HCT116 (cell line): ENCODE measurements at regions not wholly inside any gene's neighbourhood (a gene's known extent, or its start where the extent isn't known, plus 50 kb on each side); places are given as distances from the start of the nearest gene placed in this dataset.

ENCODE experiments used
- ATAC-seq: fragments of 200-7000 bp; cut with Tn5 transposase; 2 replicates; pipeline ENCODE4 v1.9.1; 2020; ENCODE audit warnings: mild to moderate bottlenecking, moderate library complexity
- BruUV-seq: library from RNA; stranded (reverse); fragments of 400-500 nt; replicated peaks from 2 replicates; lab custom pipeline; 2021; lab: Mats Ljungman, UMichigan
- CTCF ChIA-PET: fragments of 300-600 bp; sonication (Branson Sonifier 250); formaldehyde crosslinking; loops from one replicate; lab custom pipeline; 2021; ENCODE audit warnings: antibody characterized with exemption; lab: Charles Lee
- POLR2A ChIA-PET: fragments of 300-600, 350-600 bp; sonication (Branson Sonifier 250); formaldehyde crosslinking; loops from one replicate; lab custom pipeline; 2021; ENCODE audit warnings: antibody characterized with exemption; lab: Charles Lee
- RAD21 ChIA-PET, 2 experiments: fragments of 300-600 bp; sonication (Branson Sonifier 250); formaldehyde crosslinking; loops; one replicate each; lab custom pipeline; 2023; ENCODE audit warnings: low total read pairs in 2 of 2; ENCODE audit not compliant: uncharacterized antibody in 2 of 2, unreplicated experiment in 2 of 2, low non-redundant PET in 1 of 2; lab: Charles Lee
- DNase-seq: peaks from one replicate; pipeline ENCODE4 v3.0.0-alpha.2; 2010; ENCODE audit warnings: low read depth, low spot score
- H2AFZ ChIP-seq: fragments of 200-600 bp; shearing (Covaris generic), sonication (generic); 2 replicates; pipeline ENCODE4 v1.6.1; 2017; ENCODE audit warnings: low read depth, mixed run types, mixed read lengths, antibody characterized with exemption, low read length; ENCODE audit not compliant: poor library complexity, severe bottlenecking
- H3K27ac ChIP-seq: 2 replicates; pipeline ENCODE4 v1.5.1; 2012; ENCODE audit warnings: low read depth, low read length
- H3K27me3 ChIP-seq: fragments of 200-600 bp; sonication (generic); 2 replicates; pipeline ENCODE4 v1.6.1; 2016; ENCODE audit warnings: mixed run types, low read length, mixed read lengths; ENCODE audit not compliant: insufficient read depth
- H3K36me3 ChIP-seq, 2 experiments: fragments of 200-500 bp in 1 of 2; fragments of 200-600 bp in 1 of 2; sonication (Bioruptor generic) in 1 of 2; sonication (generic) in 1 of 2; 2 replicates each; pipeline versions ENCODE4 v1.5.1 to v1.6.1; 2014 to 2016; ENCODE audit warnings: low read length in 2 of 2, inconsistent platforms in 1 of 2, mixed read lengths in 1 of 2, mixed run types in 1 of 2; ENCODE audit not compliant: insufficient read depth in 2 of 2, control insufficient read depth in 1 of 2
- H3K4me1 ChIP-seq, 2 experiments: fragments of 200-600 bp in 1 of 2; sonication (generic) in 1 of 2; 2 replicates each; pipeline versions ENCODE4 v1.5.1 to v1.6.1; 2012 to 2017; ENCODE audit warnings: low read length in 2 of 2, inconsistent platforms in 1 of 2, mild to moderate bottlenecking in 1 of 2, mixed read lengths in 1 of 2, mixed run types in 1 of 2, moderate library complexity in 1 of 2; ENCODE audit not compliant: insufficient read depth in 2 of 2, control insufficient read depth in 1 of 2
- H3K4me2 ChIP-seq: fragments of 200-600 bp; sonication (generic); 2 replicates; pipeline ENCODE4 v1.6.1; 2017; ENCODE audit warnings: mixed run types, low read length, mixed read lengths
- H3K4me3 ChIP-seq, 2 experiments: fragments of 200-600 bp in 1 of 2; sonication (generic) in 1 of 2; replicated peaks in 1 of 2; 2 replicates each; pipeline ENCODE4 v1.5.1; 2011 to 2016; ENCODE audit warnings: low read length in 2 of 2, control low read depth in 1 of 2, low read depth in 1 of 2, mild to moderate bottlenecking in 1 of 2, mixed read lengths in 1 of 2, mixed run types in 1 of 2
- H3K79me2 ChIP-seq: fragments of 200-600 bp; sonication (generic); 2 replicates; pipeline ENCODE4 v1.6.1; 2017; ENCODE audit warnings: mild to moderate bottlenecking, mixed run types, low read length, moderate library complexity, mixed read lengths; ENCODE audit not compliant: insufficient read depth
- H3K9ac ChIP-seq: fragments of 200-600 bp; sonication (generic); 2 replicates; pipeline ENCODE4 v1.6.1; 2016; ENCODE audit warnings: low read length, mixed read lengths
- H3K9me2 ChIP-seq: fragments of 200-600 bp; sonication (generic), shearing (Covaris generic); 2 replicates; pipeline ENCODE4 v1.6.1; 2017; ENCODE audit warnings: mixed run types, mild to moderate bottlenecking, moderate library complexity; ENCODE audit not compliant: insufficient read depth
- H3K9me3 ChIP-seq, 2 experiments: fragments of 200-500 bp in 1 of 2; fragments of 200-600 bp in 1 of 2; sonication (Bioruptor generic) in 1 of 2; sonication (generic) in 1 of 2; 2 replicates each; pipeline ENCODE4 v1.6.1; 2014 to 2017; ENCODE audit warnings: low read length in 2 of 2, mixed read lengths in 2 of 2, inconsistent platforms in 1 of 2, low read depth in 1 of 2, mild to moderate bottlenecking in 1 of 2, mixed run types in 1 of 2, moderate library complexity in 1 of 2; ENCODE audit not compliant: control insufficient read depth in 1 of 2, insufficient read depth in 1 of 2
- H4K20me1 ChIP-seq: fragments of 200-600 bp; sonication (generic), shearing (Covaris generic); 2 replicates; pipeline ENCODE4 v1.6.1; 2017; ENCODE audit warnings: mixed run types, mild to moderate bottlenecking, moderate library complexity; ENCODE audit not compliant: insufficient read depth
- CEBPB ChIP-seq: IDR thresholded peaks from 2 replicates; pipeline ENCODE4 v1.6.1; 2012; ENCODE audit warnings: low read depth
- CTCF ChIP-seq, 3 experiments: fragments of 200-600 bp in 1 of 3; sonication (generic) in 1 of 3; IDR thresholded peaks in 2 of 3; conservative IDR thresholded peaks in 1 of 3; 2 replicates each; pipeline ENCODE4 v1.5.1; 2012 to 2017; ENCODE audit warnings: low read depth in 2 of 3, low read length in 2 of 3, antibody characterized with exemption in 1 of 3, borderline replicate concordance in 1 of 3, control low read depth in 1 of 3, mild to moderate bottlenecking in 1 of 3, mixed read lengths in 1 of 3, mixed run types in 1 of 3, moderate library complexity in 1 of 3; ENCODE audit not compliant: insufficient read depth in 1 of 3
- EZH2 ChIP-seq: fragments of 200-600 bp; sonication (generic); IDR thresholded peaks from 2 replicates; pipeline ENCODE4 v1.6.1; 2017; ENCODE audit warnings: antibody characterized with exemption, mixed run types
- MAX ChIP-seq: IDR thresholded peaks from 2 replicates; pipeline ENCODE4 v1.6.1; 2012
- POLR2AphosphoS5 ChIP-seq: IDR thresholded peaks from 2 replicates; pipeline ENCODE4 v1.6.1; 2011; ENCODE audit warnings: mild to moderate bottlenecking, low read depth, low read length, moderate library complexity
- REST ChIP-seq: IDR thresholded peaks from 2 replicates; pipeline ENCODE4 v1.6.1; 2012; ENCODE audit warnings: low read depth
- SIN3A ChIP-seq: IDR thresholded peaks from 2 replicates; pipeline ENCODE4 v1.6.1; 2012; ENCODE audit warnings: low read depth
- TCF7L2 ChIP-seq: IDR thresholded peaks from 2 replicates; pipeline ENCODE4 v1.7.0; 2011; ENCODE audit warnings: borderline replicate concordance, inconsistent platforms; ENCODE audit not compliant: insufficient read depth, insufficient read length; ENCODE audit errors: extremely low read depth
- YY1 ChIP-seq: IDR thresholded peaks from 2 replicates; pipeline ENCODE4 v1.6.1; 2011; ENCODE audit warnings: low read length, low read depth, moderate library complexity, mild to moderate bottlenecking; ENCODE audit not compliant: insufficient replicate concordance; ENCODE audit errors: extremely low read depth
- ZFX ChIP-seq: fragments of 450-650 bp; IDR thresholded peaks from 2 replicates; pipeline ENCODE4 v1.6.1; 2017
- ZNF274 ChIP-seq: fragments of 200-500 bp; sonication (Bioruptor generic); IDR thresholded peaks from 2 replicates; pipeline ENCODE4 v1.6.1; 2014; ENCODE audit warnings: mild to moderate bottlenecking, low read depth, low read length, inconsistent platforms
- intact Hi-C: fragments of 100-400 bp; cut with micrococcal nuclease; formaldehyde crosslinking; loops from 2 replicates; pipeline ENCODE4 v1.10.0; 2022

GRCh38 chr16:82535764-82536163 lies 91.0 kb upstream of the CDH13 start:
- CTCF ChIA-PET, result no interaction called here
- H3K9ac ChIP-seq, result no peak overlapping the region
- DNase-seq (no peak), ATAC-seq (no peak)
- H3K36me3 ChIP-seq, result no peaks in the 10 kb centered on the region; a peak in 1 of 4 replicates
- no peaks in the 10 kb centered on the region for H3K4me1 ChIP-seq
- H3K4me2 ChIP-seq, result no peak overlapping the region
- H4K20me1 ChIP-seq, result no peaks in the 10 kb centered on the region
- POLR2A ChIA-PET, result no interaction called here
- no peaks in the 10 kb centered on the region for H3K79me2 ChIP-seq
- H3K27me3 ChIP-seq, result no peaks in the 10 kb centered on the region; the same call in 1 of the 2 replicates
- H3K9me2 ChIP-seq, result no peaks in the 10 kb centered on the region
- no peak overlapping the region for H3K27ac ChIP-seq
- RAD21 ChIA-PET, result no interaction called here
- no peak overlapping the region for H2AFZ ChIP-seq
- BruUV-seq, result no TSS peak
- no peak for TF ChIP-seq CEBPB
- TF ChIP-seq YY1, result no peak
- TF ChIP-seq ZFX, result no peak
- no peak for TF ChIP-seq TCF7L2
- no peak for TF ChIP-seq ZNF274
- no peak for TF ChIP-seq POLR2AphosphoS5
- TF ChIP-seq EZH2, result no peak
- no peak for TF ChIP-seq CTCF (IDR thresholded peaks at IDR 0.05 in 2 of 3, conservative IDR thresholded peaks at IDR 0.05 in 1 of 3; ENCODE audit: borderline replicate concordance in 1 of 3, insufficient read depth in 1 of 3, low read depth in 2 of 3, low read length in 2 of 3)
- TF ChIP-seq MAX, result no peak
- no peak for TF ChIP-seq SIN3A
- no peak for TF ChIP-seq REST
- intact Hi-C loops, result no loop called here
- no peaks in the 10 kb centered on the region; a peak in 1 of 4 replicates for H3K9me3 ChIP-seq
- no peak overlapping the region for H3K4me3 ChIP-seq
